ENCODE measurements at regions not wholly inside any gene's neighbourhood (a gene's known extent, or its start where the extent isn't known, plus 50 kb on each side); places are given as distances from the start of the nearest gene placed in this dataset.

DNA sequence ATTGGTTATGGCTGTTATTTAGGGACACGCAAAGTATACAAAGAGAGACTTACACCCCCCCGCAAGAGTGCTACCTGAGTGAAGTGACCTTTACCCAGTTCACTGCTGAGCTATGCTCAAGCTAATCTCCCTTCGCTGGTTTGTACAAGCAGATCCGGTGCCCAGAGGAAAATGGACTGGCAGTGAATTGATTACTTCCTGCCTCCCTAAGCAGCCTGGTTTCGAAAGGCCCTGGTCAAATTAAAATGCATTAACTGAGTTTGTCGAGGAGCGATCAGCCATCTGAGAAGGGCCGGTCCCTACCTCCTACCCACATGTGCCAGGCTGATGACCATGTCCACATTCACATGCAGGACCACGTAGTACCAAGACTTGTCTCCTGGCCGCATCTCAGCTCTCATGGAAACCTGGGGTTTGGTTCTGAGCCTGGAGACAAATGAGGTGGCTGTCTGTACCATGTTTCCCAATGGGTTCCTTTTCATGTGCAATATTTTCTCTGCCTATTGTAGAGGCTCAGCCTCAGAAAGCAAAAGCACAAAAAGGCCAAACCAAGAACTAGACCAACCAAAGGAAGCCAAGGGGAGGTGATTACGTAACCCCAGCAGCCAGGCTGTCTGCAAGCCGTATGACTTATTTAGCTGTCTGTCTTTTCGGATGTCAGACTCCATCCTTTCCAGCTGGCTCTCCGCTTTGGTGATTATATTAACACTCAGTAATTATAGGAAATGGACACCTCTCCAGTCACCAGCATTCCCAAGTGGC, 284.7 kb upstream of the PWP1 start:
- DNase-seq (ENCODE audit: low spot score), result no peak
- Histone ChIP-seq H3K4me2 (ENCODE audit: low read length) (no peak overlapping the region), H3K4me1 (ENCODE audit: insufficient read depth, low read length, poor library complexity, severe bottlenecking) (no peaks in the 10 kb centered on the region), H2AFZ (ENCODE audit: low read length) (no peak overlapping the region), H3K79me2 (ENCODE audit: insufficient read depth, low read depth, low read length) (no peaks in the 10 kb centered on the region), H3K27ac (ENCODE audit: low read depth, low read length, poor library complexity, severe bottlenecking) (no peak overlapping the region), H3K4me3 (ENCODE audit: low read depth, low read length, poor library complexity, severe bottlenecking) (no peak overlapping the region), H3K9me2 (ENCODE audit: insufficient read depth, low read length) (no peaks in the 10 kb centered on the region), H4K20me1 (ENCODE audit: insufficient read depth, low read length) (no peaks in the 10 kb centered on the region), H3K9me3 (ENCODE audit: low read length) (no peaks in the 10 kb centered on the region), H3K36me3 (ENCODE audit: insufficient read depth, low read length) (no peaks in the 10 kb centered on the region)
- ChIA-PET CTCF (ENCODE audit: unreplicated experiment) (no interaction called here), POLR2A (interaction anchor here (0.5 to 0.6 kb wide), 3 partner anchors 67 to 1376 kb away, joined by 3 to 4 read pairs (median 4); no protein-coding TSS in a partner anchor)
- intact Hi-C loops (cut with micrococcal nuclease; ENCODE audit: unreplicated experiment), result no loop called here
- TF ChIP-seq EZH2phosphoT487 (IDR thresholded peaks at IDR 0.05; ENCODE audit: borderline replicate concordance, low read depth, low read length) (no peak), CTCF (conservative IDR thresholded peaks at IDR 0.05; ENCODE audit: low read length) (no peak)
- BruUV-seq (replicated peaks), result no TSS peak

DNA sequence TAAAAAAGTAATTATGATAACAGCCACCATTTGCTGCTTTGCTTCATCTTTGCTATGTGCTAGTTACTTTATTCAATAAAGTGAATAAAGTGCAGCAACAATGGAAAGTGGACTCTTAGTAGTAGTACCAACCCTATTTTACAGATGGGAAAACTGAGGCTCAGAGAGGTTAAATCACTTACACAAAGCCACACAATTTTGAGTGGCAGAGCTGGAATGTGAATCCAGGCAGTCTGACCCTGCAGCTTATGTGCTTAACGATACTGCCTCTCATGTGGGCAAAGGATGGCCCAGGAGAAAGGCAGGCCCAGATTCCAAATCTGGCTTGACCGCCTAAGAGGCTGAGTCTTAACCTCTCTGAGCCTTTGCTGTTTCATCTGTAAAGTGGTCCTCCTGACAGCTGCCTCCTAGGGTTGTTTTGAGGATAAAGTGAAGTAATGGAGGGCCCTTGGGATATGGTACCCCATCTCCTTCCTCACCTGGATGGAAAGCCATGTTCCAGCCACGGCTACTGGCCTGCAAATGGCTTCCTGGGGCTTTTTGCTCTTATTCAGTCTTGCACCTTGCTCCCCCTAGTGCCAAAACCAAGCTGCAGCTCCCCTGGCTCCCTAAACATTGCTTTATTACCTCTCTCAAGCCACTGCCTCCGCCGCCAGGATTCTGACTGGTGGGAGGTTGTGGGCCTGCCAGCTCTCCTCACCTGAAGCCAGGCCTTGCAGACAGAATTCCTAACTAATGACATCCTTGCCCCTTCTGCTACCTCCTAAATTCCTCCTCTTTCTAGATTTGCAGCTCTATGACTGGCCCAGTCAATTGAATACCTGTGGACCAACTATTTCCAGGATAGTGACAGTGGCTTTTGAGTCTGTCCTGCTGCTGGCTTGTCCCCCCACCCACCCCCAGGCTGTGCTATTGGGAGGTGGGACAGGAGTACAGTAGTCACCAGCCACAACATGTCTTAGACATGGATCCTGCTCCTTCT, 283.3 kb upstream of the PWP1 start:
- DNase-seq (ENCODE audit: low spot score), result peak; percentile 43

More for the DNA sequence above, 283.3 kb upstream of the PWP1 start:
- Histone ChIP-seq H3K4me2 (ENCODE audit: low read length) (no peak overlapping the region), H3K9me3 (ENCODE audit: low read length) (no peaks in the 10 kb centered on the region), H3K9me2 (ENCODE audit: insufficient read depth, low read length) (no peaks in the 10 kb centered on the region), H2AFZ (ENCODE audit: low read length) (0 out of 2 replicates have a peak overlapping the region, but pooled peaks have one; percentile 46), H3K4me1 (ENCODE audit: insufficient read depth, low read length, poor library complexity, severe bottlenecking) (no peaks in the 10 kb centered on the region), H3K79me2 (ENCODE audit: insufficient read depth, low read depth, low read length) (no peaks in the 10 kb centered on the region), H3K27ac (ENCODE audit: low read depth, low read length, poor library complexity, severe bottlenecking) (no peak overlapping the region), H3K36me3 (ENCODE audit: insufficient read depth, low read length) (no peaks in the 10 kb centered on the region), H4K20me1 (ENCODE audit: insufficient read depth, low read length) (no peaks in the 10 kb centered on the region), H3K4me3 (ENCODE audit: low read depth, low read length, poor library complexity, severe bottlenecking) (no peak overlapping the region)
- POLR2A ChIA-PET, result no interaction called here
- intact Hi-C loops (cut with micrococcal nuclease; ENCODE audit: unreplicated experiment), result loop anchor here (1.0 kb wide), 1 partner anchor 270 kb away; no protein-coding TSS in a partner anchor
- CTCF ChIA-PET (ENCODE audit: unreplicated experiment), result no interaction called here
- TF ChIP-seq EZH2phosphoT487 (IDR thresholded peaks at IDR 0.05; ENCODE audit: borderline replicate concordance, low read depth, low read length) (no peak), CTCF (conservative IDR thresholded peaks at IDR 0.05; ENCODE audit: low read length) (peak; percentile 76)
- no TSS peak for BruUV-seq (replicated peaks)
